Tibial artery (tissue), 4 donors: ENCODE measurements at regions not wholly inside any gene's neighbourhood (a gene's known extent, or its start where the extent isn't known, plus 50 kb on each side); places are given as distances from the start of the nearest gene placed in this dataset.
A peak's percentile ranks its signal among the peaks of the same experiment; 100 is the strongest.

Source experiments
- DNase-seq, 2 donors: peaks; one replicate each; pipeline ENCODE4 v3.0.0-alpha.2; 2019
- H3K27ac ChIP-seq, 2 donors: fragments of 200-600 bp; sonication (generic) in 1 of 2; 1 replicate in 1 of 2; 2 replicates in 1 of 2; pipeline ENCODE4 v1.5.1; 2018 to 2019; ENCODE audit warnings: mild to moderate bottlenecking in 1 of 2
- H3K27me3 ChIP-seq, 2 donors: fragments of 200-600 bp; sonication (generic) in 1 of 2; one replicate each; pipeline versions ENCODE4 v1.5.1 to v1.6.0; 2016 to 2019
- H3K36me3 ChIP-seq, 3 donors: fragments of 200-600 bp; sonication (generic) in 2 of 3; one replicate each; pipeline ENCODE4 v1.5.1; 2016 to 2019; ENCODE audit warnings: mild to moderate bottlenecking in 2 of 3
- H3K4me1 ChIP-seq, 4 donors: fragments of 200-600 bp; sonication (generic) in 2 of 4; 1 replicate in 3 of 4; 2 replicates in 1 of 4; pipeline ENCODE4 v1.5.1; 2016 to 2019
- H3K4me3 ChIP-seq, 2 donors: fragments of 200-600 bp; sonication (generic) in 1 of 2; 1 replicate in 1 of 2; 2 replicates in 1 of 2; pipeline ENCODE4 v1.5.1; 2018 to 2019; ENCODE audit warnings: mild to moderate bottlenecking in 2 of 2
- H3K9me3 ChIP-seq, 3 donors: fragments of 200-600 bp; sonication (generic) in 1 of 3; one replicate each; pipeline ENCODE4 v1.5.1; 2016 to 2019
- intact Hi-C: fragments of 100-400 bp; cut with DNase I; formaldehyde crosslinking; loops from one replicate; pipeline ENCODE4 v1.15.0; 2023; ENCODE audit warnings: low total_unique reads
- TF ChIP-seq, protein P1 (sequence below), 2 experiments: fragments of 200-600 bp in 1 of 2; fragments of 450-650 bp in 1 of 2; IDR thresholded peaks; one replicate each; pipeline ENCODE4 v1.5.1; 2017 to 2019; ENCODE audit warnings: antibody characterized with exemption in 2 of 2, mild to moderate bottlenecking in 1 of 2, moderate library complexity in 1 of 2

DNA sequence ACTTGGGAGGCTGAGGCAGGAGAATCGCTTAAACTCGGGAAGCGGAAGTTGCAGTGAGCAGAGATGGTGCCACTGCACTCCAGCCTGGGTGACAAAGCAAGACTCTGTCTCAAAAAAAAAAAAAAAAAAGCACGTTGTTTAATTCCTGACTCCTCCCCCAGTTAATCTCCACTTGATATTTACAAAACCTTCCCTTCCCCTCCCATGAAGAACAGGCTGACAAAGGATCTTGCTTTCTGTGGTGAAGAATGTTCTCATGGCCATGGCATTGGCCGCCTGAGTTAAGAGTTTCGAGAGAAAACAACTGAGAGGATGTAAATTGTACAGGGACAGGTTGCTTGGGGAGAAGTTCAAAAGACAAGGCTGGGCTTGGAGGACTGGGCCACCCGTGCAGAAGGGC is 168.2 kb upstream of the BCOR start:
- H3K27ac ChIP-seq = no peak overlapping the region
- H3K4me1 ChIP-seq = peaks cover 0 to 32% (median 7%) of the 10 kb centered on the region in 4 donors
- no peaks in the 10 kb centered on the region for H3K9me3 ChIP-seq
- TF ChIP-seq, protein P1, sequence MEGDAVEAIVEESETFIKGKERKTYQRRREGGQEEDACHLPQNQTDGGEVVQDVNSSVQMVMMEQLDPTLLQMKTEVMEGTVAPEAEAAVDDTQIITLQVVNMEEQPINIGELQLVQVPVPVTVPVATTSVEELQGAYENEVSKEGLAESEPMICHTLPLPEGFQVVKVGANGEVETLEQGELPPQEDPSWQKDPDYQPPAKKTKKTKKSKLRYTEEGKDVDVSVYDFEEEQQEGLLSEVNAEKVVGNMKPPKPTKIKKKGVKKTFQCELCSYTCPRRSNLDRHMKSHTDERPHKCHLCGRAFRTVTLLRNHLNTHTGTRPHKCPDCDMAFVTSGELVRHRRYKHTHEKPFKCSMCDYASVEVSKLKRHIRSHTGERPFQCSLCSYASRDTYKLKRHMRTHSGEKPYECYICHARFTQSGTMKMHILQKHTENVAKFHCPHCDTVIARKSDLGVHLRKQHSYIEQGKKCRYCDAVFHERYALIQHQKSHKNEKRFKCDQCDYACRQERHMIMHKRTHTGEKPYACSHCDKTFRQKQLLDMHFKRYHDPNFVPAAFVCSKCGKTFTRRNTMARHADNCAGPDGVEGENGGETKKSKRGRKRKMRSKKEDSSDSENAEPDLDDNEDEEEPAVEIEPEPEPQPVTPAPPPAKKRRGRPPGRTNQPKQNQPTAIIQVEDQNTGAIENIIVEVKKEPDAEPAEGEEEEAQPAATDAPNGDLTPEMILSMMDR (IDR thresholded peaks at IDR 0.05) = no peak
- no peaks in the 10 kb centered on the region for H3K27me3 ChIP-seq
- no peaks in the 10 kb centered on the region for H3K36me3 ChIP-seq
- intact Hi-C loops = loop anchor here (10.0 kb wide), 1 partner anchor 441 kb away; no protein-coding TSS in a partner anchor
- no peak overlapping the region for H3K4me3 ChIP-seq
- DNase-seq = no peak

DNA sequence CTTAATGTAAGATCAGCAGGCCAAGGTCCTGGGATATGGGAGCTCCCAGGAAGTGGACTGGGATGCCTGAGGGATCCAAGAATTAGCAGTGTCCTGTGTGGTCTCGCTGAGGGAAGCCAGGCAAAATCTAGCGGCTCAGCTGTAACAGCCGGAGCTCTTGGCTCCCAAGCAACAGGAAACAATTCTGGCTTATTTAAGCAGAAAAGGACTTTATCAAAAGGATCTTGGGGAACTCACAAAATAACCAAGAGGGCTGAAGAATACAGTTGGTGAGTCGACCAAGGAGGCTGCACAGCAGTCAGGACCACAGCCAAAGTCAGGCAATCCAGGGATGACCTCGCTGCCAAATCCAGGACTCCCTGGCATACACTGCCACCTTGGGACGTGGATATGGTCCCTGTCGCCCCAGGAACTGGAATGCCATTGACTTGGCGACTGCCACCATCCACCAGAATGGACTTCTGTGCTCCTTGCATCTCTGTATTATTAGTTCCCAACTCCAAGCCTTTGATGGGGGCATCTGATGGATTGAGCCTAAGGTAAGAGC is 165.3 kb upstream of the BCOR start:
- no peaks in the 10 kb centered on the region for H3K9me3 ChIP-seq
- peak overlapping the region; percentile 68 to 73 for H3K27ac ChIP-seq
- intact Hi-C loops = loop anchor here (10.0 kb wide), 1 partner anchor 438 kb away; no protein-coding TSS in a partner anchor
- no peak for DNase-seq
- H3K27me3 ChIP-seq = no peaks in the 10 kb centered on the region
- TF ChIP-seq, protein P1 (IDR thresholded peaks at IDR 0.05) = no peak
- no peak overlapping the region for H3K4me3 ChIP-seq
- peaks cover 0 to 32% (median 7%) of the 10 kb centered on the region in 4 donors for H3K4me1 ChIP-seq
- no peaks in the 10 kb centered on the region for H3K36me3 ChIP-seq

DNA sequence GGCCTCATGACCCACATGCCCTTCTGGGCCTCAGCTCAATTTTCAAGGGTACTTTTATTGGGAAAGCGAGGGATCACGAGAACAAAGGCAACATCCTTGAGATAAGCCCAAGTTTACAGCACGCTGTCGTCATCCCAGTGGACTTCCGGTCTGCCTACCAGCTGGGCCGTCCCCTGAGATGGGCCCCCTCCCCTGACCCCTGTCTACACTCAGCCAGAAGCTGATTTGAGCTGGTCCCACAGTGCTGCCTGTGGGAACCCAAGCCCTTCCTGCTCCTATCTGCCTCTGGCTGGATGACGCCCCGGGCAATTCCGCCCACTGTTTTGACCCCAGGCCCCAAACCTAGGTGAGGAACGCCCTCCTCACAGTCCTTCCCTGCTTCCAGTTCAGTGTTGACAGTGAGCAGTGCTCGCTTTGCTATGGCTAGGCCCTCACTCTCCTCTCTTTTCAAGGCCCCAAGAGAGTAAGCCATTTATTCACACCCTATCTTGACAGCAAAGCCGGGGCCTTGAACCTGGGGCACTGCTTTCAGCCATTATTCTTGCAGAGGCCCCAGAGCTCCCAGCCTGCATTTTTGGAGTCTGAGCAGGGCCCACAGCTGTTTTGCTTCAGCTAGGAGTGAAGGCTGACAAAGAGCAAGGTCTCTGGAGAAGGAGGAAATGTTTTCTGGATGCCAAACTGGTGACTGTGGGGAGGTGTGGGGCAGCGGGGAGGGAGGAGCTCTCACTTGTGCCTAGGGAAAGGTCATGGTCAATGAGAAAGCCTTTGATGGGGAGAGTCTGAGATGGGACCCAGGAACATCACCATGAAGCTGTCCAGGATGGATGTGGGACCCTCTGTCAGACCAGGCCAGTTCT is 164.6 kb upstream of the BCOR start:
- H3K4me3 ChIP-seq = no peak overlapping the region
- TF ChIP-seq, protein P1 (IDR thresholded peaks at IDR 0.05) = no peak
- no peaks in the 10 kb centered on the region for H3K36me3 ChIP-seq
- peak overlapping the region; percentile 68 to 73 for H3K27ac ChIP-seq
- intact Hi-C loops = loop anchor here (10.0 kb wide), 1 partner anchor 438 kb away; no protein-coding TSS in a partner anchor
- H3K27me3 ChIP-seq = no peaks in the 10 kb centered on the region
- H3K9me3 ChIP-seq = no peaks in the 10 kb centered on the region
- DNase-seq = no peak
- H3K4me1 ChIP-seq = peaks cover 0 to 25% (median 7%) of the 10 kb centered on the region in 4 donors

DNA sequence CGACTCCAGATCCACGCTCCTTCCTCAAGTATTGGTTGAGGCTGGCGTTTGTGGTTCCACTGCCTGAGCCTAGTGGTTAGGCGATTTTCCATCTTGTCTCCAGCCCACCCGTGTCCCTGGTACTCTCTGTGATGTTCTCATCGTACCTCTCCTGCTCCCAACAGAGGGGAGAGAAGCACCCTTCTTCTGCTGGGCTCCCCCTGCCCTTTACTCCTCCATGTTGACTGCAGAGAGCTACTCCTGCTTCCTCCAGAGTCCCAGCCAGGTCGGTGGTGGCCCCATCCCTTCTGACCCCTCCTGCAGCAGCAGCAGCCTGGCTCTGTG is 164.0 kb upstream of the BCOR start:
- H3K4me1 ChIP-seq = peaks cover 0 to 23% (median 7%) of the 10 kb centered on the region in 4 donors
- H3K4me3 ChIP-seq = no peak overlapping the region
- intact Hi-C loops = loop anchor here (10.0 kb wide), 1 partner anchor 437 kb away; no protein-coding TSS in a partner anchor
- no peaks in the 10 kb centered on the region for H3K36me3 ChIP-seq
- no peak for DNase-seq
- H3K27ac ChIP-seq = peak overlapping the region; percentile 68 to 73
- TF ChIP-seq, protein P1 (IDR thresholded peaks at IDR 0.05) = no peak
- H3K27me3 ChIP-seq = no peaks in the 10 kb centered on the region
- no peaks in the 10 kb centered on the region for H3K9me3 ChIP-seq

DNA sequence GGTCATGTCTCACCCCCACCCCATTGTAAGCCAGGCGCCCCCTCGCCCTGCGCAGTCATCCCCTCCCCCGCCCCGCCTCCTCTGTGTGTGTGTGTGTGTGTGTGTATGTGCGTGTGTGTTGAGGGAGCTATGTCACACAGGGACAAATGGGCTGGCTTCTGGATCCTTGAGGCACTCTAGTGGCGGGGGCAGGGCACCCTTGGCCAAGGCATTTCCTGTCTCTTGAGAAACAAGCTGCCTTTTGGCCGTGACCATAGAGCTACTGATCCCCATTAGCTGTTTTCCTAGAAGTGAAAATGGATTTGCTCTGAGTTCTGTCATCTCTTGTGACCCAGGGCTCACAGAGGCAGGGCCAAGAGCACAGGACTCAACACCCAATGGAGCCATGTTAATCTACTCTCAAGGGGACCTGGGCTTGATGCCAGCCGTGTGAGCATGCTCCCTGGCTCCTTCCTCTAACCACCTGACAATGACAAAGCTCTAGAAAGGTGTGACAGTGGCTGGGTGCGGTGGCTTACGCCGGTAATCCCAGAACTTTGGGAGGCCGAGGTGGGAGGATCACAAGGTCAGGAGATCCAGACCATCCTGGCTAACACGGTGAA is 162.5 kb upstream of the BCOR start:
- Histone ChIP-seq H3K4me1 (peaks cover 0 to 17% (median 7%) of the 10 kb centered on the region in 4 donors), H3K4me3 (no peak overlapping the region), H3K27me3 (no peaks in the 10 kb centered on the region), H3K27ac (no peak overlapping the region), H3K36me3 (no peaks in the 10 kb centered on the region), H3K9me3 (no peaks in the 10 kb centered on the region)
- TF ChIP-seq, protein P1 (IDR thresholded peaks at IDR 0.05) = no peak
- intact Hi-C loops = loop anchor here (10.0 kb wide), 1 partner anchor 435 kb away; no protein-coding TSS in a partner anchor
- no peak for DNase-seq
